ENCODE measurements at regions not wholly inside any gene's neighbourhood (a gene's known extent, or its start where the extent isn't known, plus 50 kb on each side); places are given as distances from the start of the nearest gene placed in this dataset.
"Not testable (repeated sequence)": the region's sequence is repeated elsewhere in the genome, so short reads cannot be mapped to it uniquely, and the experiment has no call there.

DNA sequence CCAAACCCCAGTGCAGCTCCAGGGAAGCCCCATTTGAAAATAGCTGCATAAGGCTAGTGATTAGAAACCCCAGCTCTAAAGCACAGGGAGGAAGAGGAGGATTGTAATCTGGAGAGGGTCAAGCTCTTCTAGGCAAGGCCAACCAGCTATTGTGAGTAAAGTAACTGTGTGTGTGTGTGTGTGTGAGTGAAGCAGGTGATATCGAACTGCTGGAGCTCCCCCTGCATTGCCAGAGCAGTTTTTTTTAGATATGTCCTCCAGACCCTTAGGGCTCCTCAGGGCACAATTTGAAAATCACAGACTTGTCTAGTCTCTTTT, 177.4 kb upstream of the NABP1 start:
- no peak for DNase-seq (ENCODE audit: extremely low spot score)
- ChIA-PET POLR2A (no interaction called here), CTCF (interaction anchor here (1.1 to 4.2 kb wide), 7 partner anchors 12 to 449 kb away, joined by 3 to 14 read pairs (median 8); no protein-coding TSS in a partner anchor)
- TF ChIP-seq, protein P1, sequence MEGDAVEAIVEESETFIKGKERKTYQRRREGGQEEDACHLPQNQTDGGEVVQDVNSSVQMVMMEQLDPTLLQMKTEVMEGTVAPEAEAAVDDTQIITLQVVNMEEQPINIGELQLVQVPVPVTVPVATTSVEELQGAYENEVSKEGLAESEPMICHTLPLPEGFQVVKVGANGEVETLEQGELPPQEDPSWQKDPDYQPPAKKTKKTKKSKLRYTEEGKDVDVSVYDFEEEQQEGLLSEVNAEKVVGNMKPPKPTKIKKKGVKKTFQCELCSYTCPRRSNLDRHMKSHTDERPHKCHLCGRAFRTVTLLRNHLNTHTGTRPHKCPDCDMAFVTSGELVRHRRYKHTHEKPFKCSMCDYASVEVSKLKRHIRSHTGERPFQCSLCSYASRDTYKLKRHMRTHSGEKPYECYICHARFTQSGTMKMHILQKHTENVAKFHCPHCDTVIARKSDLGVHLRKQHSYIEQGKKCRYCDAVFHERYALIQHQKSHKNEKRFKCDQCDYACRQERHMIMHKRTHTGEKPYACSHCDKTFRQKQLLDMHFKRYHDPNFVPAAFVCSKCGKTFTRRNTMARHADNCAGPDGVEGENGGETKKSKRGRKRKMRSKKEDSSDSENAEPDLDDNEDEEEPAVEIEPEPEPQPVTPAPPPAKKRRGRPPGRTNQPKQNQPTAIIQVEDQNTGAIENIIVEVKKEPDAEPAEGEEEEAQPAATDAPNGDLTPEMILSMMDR (IDR thresholded peaks at IDR 0.05; ENCODE audit: control extremely low read depth, extremely low read depth, low read depth, missing control alignments) = no peak

- ChIA-PET POLR2A (no interaction called here), CTCF (interaction anchor here (1.1 to 4.2 kb wide), 7 partner anchors 12 to 449 kb away, joined by 3 to 14 read pairs (median 8); no protein-coding TSS in a partner anchor)
- no peak for DNase-seq (ENCODE audit: extremely low spot score)
- TF ChIP-seq, protein P1 (IDR thresholded peaks at IDR 0.05; ENCODE audit: control extremely low read depth, extremely low read depth, low read depth, missing control alignments) = no peak
These were observed 176.9 kb upstream of the NABP1 start for GRCh38 chr2:191500884-191501560.

- CTCF ChIA-PET = interaction anchor here (1.1 to 4.2 kb wide), 8 partner anchors 13 to 450 kb away, joined by 3 to 14 read pairs (median 7); no protein-coding TSS in a partner anchor
- POLR2A ChIA-PET = no interaction called here
- TF ChIP-seq, protein P1 (IDR thresholded peaks at IDR 0.05; ENCODE audit: control extremely low read depth, extremely low read depth, low read depth, missing control alignments) = no peak
- no peak for DNase-seq (ENCODE audit: extremely low spot score)
These were observed 176.3 kb upstream of the NABP1 start for GRCh38 chr2:191501561-191502168.

- DNase-seq (ENCODE audit: extremely low spot score) = no peak
- ChIA-PET CTCF (interaction anchor here (0.8 to 1.2 kb wide), 2 partner anchors 342 to 656 kb away, joined by 3 to 4 read pairs; no protein-coding TSS in a partner anchor), POLR2A (no interaction called here)
- TF ChIP-seq, protein P1 (IDR thresholded peaks at IDR 0.05; ENCODE audit: control extremely low read depth, extremely low read depth, low read depth, missing control alignments) = no peak
These were observed 171.4 kb upstream of the NABP1 start for GRCh38 chr2:191506515-191506914.

DNA sequence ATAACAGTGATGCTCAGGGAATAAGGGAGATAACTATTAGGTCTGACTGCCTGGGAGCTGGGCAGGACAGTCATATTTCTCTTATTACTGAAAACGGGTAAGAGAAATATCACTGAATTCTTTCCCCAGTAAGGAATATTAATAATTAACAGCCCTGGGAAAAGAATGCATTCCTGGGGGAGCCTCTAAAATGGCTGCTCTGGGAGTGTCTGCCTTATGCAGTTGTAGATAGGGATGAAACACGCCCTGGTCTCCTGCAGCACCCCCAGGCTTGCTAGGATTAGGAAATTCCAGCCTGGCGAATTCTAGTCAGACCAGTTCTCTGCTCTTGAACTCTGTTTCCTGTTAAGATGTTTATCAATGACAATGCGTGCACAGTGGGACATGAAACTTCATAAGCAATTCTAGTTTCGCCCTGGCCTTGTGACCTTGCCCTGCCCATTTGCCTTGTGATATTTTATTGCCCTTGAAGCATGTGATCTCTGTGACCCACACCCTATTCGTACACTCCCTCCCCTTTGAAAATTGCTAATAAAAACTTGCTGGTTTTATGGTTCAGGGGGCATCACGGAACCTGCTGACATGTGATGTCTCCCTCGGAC, 170.6 kb upstream of the NABP1 start:
- CTCF ChIA-PET = interaction anchor here (0.8 to 1.2 kb wide), 2 partner anchors 343 to 655 kb away, joined by 3 to 4 read pairs; no protein-coding TSS in a partner anchor
- POLR2A ChIA-PET; DNase-seq (ENCODE audit: extremely low spot score): not testable (repeated sequence)

DNA sequence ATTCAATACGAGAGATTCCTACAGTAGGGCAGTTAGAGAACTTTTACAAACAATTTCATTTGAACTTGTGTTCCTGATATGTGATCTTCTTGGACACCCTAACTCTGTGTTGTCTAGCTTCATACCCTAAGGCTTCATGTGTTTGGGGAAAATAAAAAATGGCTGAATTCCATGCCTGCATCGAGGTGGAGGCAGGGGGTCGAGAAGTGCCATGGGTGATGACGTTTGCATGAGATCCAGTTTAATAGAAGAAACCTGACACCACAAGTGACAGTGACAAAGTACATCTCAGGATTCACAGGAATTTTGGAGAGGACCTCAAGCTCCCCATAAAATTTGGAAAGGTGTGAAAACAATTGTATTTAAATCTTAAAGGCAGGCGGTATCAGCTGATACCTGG, 169.2 kb upstream of the NABP1 start:
- ChIA-PET POLR2A (no interaction called here), CTCF (interaction anchor here (1.4 kb wide), 1 partner anchor 11 kb away, joined by 5 read pairs; no protein-coding TSS in a partner anchor)
- DNase-seq (ENCODE audit: extremely low spot score) = no peak
- TF ChIP-seq, protein P1 (IDR thresholded peaks at IDR 0.05; ENCODE audit: control extremely low read depth, extremely low read depth, low read depth, missing control alignments) = no peak
